Thymus (tissue), 11 donors: ENCODE measurements at regions not wholly inside any gene's neighbourhood (a gene's known extent, or its start where the extent isn't known, plus 50 kb on each side); places are given as distances from the start of the nearest gene placed in this dataset.
"Not testable (repeated sequence)": the region's sequence is repeated elsewhere in the genome, so short reads cannot be mapped to it uniquely, and the experiment has no call there.

Source experiments
- DNase-seq, 9 donors: peaks; one replicate each; pipeline ENCODE4 v3.0.0-alpha.2; 2013; ENCODE audit warnings: low spot score in 9 of 9, low read depth in 6 of 9, missing footprints in 1 of 9
- H3K27ac ChIP-seq, 2 donors: one replicate each; pipeline ENCODE4 v1.5.1; 2013; ENCODE audit warnings: control low read depth in 1 of 2, low read depth in 1 of 2, low read length in 1 of 2, mild to moderate bottlenecking in 1 of 2, moderate library complexity in 1 of 2
- H3K27me3 ChIP-seq, 2 donors: one replicate each; pipeline ENCODE4 v1.5.1; 2013; ENCODE audit warnings: low read length in 1 of 2; ENCODE audit not compliant: control insufficient read depth in 2 of 2, insufficient read depth in 1 of 2
- H3K36me3 ChIP-seq, 2 donors: one replicate each; pipeline ENCODE4 v1.5.1; 2013; ENCODE audit warnings: low read length in 1 of 2, mild to moderate bottlenecking in 1 of 2, moderate library complexity in 1 of 2; ENCODE audit not compliant: control insufficient read depth in 2 of 2, insufficient read depth in 2 of 2
- H3K4me1 ChIP-seq, 2 donors: one replicate each; pipeline ENCODE4 v1.5.1; 2013; ENCODE audit warnings: low read length in 2 of 2; ENCODE audit not compliant: control insufficient read depth in 2 of 2, insufficient read depth in 2 of 2
- H3K4me3 ChIP-seq, 2 donors: one replicate each; pipeline ENCODE4 v1.5.1; 2013; ENCODE audit warnings: low read length in 2 of 2, control low read depth in 1 of 2, mild to moderate bottlenecking in 1 of 2
- H3K9me3 ChIP-seq, 2 donors: one replicate each; pipeline ENCODE4 v1.5.1; 2013; ENCODE audit warnings: low read length in 1 of 2, mild to moderate bottlenecking in 1 of 2; ENCODE audit not compliant: control insufficient read depth in 2 of 2, insufficient read depth in 1 of 2
- WGBS: extraction: QIAGEN DNeasy Blood & Tissue Kit; methylation state at CpG from one replicate; pipeline ENCODE4 v1.1.7; 2013; 5-methylcytosine and 5-hydroxymethylcytosine counted together
- donor health status: healthy.

GRCh38 chr2:94767336-94767735 is 103.9 kb upstream of the TEKT4 start:
- no peaks in the 10 kb centered on the region for H3K27me3 ChIP-seq
- H3K4me1 ChIP-seq, result no peaks in the 10 kb centered on the region
- no peak overlapping the region for H3K4me3 ChIP-seq
- no peaks in the 10 kb centered on the region for H3K36me3 ChIP-seq
- DNase-seq, result no peak
- H3K9me3 ChIP-seq, result no peaks in the 10 kb centered on the region
- H3K27ac ChIP-seq, result no peak overlapping the region
- WGBS, result 96% methylated on average over 3 of the region's 3 CpGs

- no peak overlapping the region for H3K4me3 ChIP-seq
- H3K27ac ChIP-seq, result no peak overlapping the region
- WGBS, result 89% methylated on average over 3 of the region's 3 CpGs
- DNase-seq, result no peak
- H3K36me3 ChIP-seq, result no peaks in the 10 kb centered on the region
- H3K9me3 ChIP-seq, result no peaks in the 10 kb centered on the region
- no peaks in the 10 kb centered on the region for H3K27me3 ChIP-seq
- H3K4me1 ChIP-seq, result no peaks in the 10 kb centered on the region
Observed at GRCh38 chr2:94769733-94770132, 101.5 kb upstream of the TEKT4 start.

- Histone ChIP-seq H3K27ac (no peak overlapping the region), H3K36me3 (no peaks in the 10 kb centered on the region), H3K27me3 (no peaks in the 10 kb centered on the region), H3K9me3 (no peaks in the 10 kb centered on the region), H3K4me3 (no peak overlapping the region), H3K4me1 (no peaks in the 10 kb centered on the region)
- DNase-seq, result no peak
Observed at GRCh38 chr2:94774851-94775250, 96.4 kb upstream of the TEKT4 start.

- Histone ChIP-seq H3K4me3 (no peak overlapping the region), H3K9me3 (no peaks in the 10 kb centered on the region), H3K27ac (no peak overlapping the region), H3K4me1 (no peaks in the 10 kb centered on the region), H3K27me3 (no peaks in the 10 kb centered on the region), H3K36me3 (no peaks in the 10 kb centered on the region)
- no peak for DNase-seq
- 84% methylated on average over 2 of the region's 2 CpGs for WGBS
Observed at GRCh38 chr2:94776036-94776435, 95.2 kb upstream of the TEKT4 start.

- not testable (repeated sequence) for DNase-seq, H3K4me1 ChIP-seq, H3K36me3 ChIP-seq, H3K27ac ChIP-seq, H3K9me3 ChIP-seq, H3K4me3 ChIP-seq, H3K27me3 ChIP-seq
- 80% methylated on average over 3 of the region's 3 CpGs for WGBS
Observed at GRCh38 chr2:94785105-94785504, 86.1 kb upstream of the TEKT4 start.

GRCh38 chr2:94786424-94786823 is 84.8 kb upstream of the TEKT4 start:
- not testable (repeated sequence) for H3K4me1 ChIP-seq, H3K27ac ChIP-seq, H3K4me3 ChIP-seq, H3K9me3 ChIP-seq, H3K36me3 ChIP-seq, DNase-seq, H3K27me3 ChIP-seq
- WGBS, result 91% methylated on average over 5 of the region's 5 CpGs

GRCh38 chr2:94790169-94790568 is 81.1 kb upstream of the TEKT4 start:
- H3K9me3 ChIP-seq, H3K27me3 ChIP-seq, DNase-seq, H3K27ac ChIP-seq, H3K4me1 ChIP-seq, H3K4me3 ChIP-seq, H3K36me3 ChIP-seq: not testable (repeated sequence)
- 90% methylated on average over 2 of the region's 2 CpGs for WGBS

- H3K27ac ChIP-seq, H3K27me3 ChIP-seq, DNase-seq, H3K4me3 ChIP-seq, H3K36me3 ChIP-seq, H3K4me1 ChIP-seq, H3K9me3 ChIP-seq: not testable (repeated sequence)
Observed at GRCh38 chr2:94797235-94797634, 74.0 kb upstream of the TEKT4 start.
